ENCODE measurements at regions not wholly inside any gene's neighbourhood (a gene's known extent, or its start where the extent isn't known, plus 50 kb on each side); places are given as distances from the start of the nearest gene placed in this dataset.

- POLR2A ChIA-PET, result no interaction called here
- RAD21 ChIA-PET (ENCODE audit: low non-redundant PET in 1 of 2, low total read pairs in 2 of 2, uncharacterized antibody in 2 of 2, unreplicated experiment in 2 of 2), result no interaction called here
Measured at GRCh38 chr1:30148676-30149075, 574.7 kb downstream of the MATN1 start.

More at GRCh38 chr1:30148676-30149075, 574.7 kb downstream of the MATN1 start:
- H3K9ac ChIP-seq (ENCODE audit: low read length), result no peak overlapping the region
- BruUV-seq (replicated peaks), result no TSS peak
- no peaks in the 10 kb centered on the region for H3K79me2 ChIP-seq (ENCODE audit: insufficient read depth, low read length)
- intact Hi-C loops (cut with micrococcal nuclease), result no loop called here
- H3K36me3 ChIP-seq (ENCODE audit: control insufficient read depth in 1 of 2, insufficient read depth in 2 of 2, low read length in 2 of 2), result no peaks in the 10 kb centered on the region
- H3K4me2 ChIP-seq (ENCODE audit: low read length), result no peak overlapping the region
- H4K20me1 ChIP-seq (ENCODE audit: insufficient read depth), result no peaks in the 10 kb centered on the region
- CTCF ChIA-PET, result no interaction called here
- no peak for ATAC-seq
- no peaks in the 10 kb centered on the region for H3K4me1 ChIP-seq (ENCODE audit: control insufficient read depth in 1 of 2, insufficient read depth in 2 of 2, low read length in 2 of 2)
- H2AFZ ChIP-seq (ENCODE audit: low read depth, low read length, poor library complexity, severe bottlenecking), result no peak overlapping the region
- no peaks in the 10 kb centered on the region for H3K9me3 ChIP-seq (ENCODE audit: control insufficient read depth in 1 of 2, insufficient read depth in 1 of 2, low read depth in 1 of 2, low read length in 2 of 2)
- DNase-seq (ENCODE audit: low read depth, low spot score), result no peak
- H3K9me2 ChIP-seq (ENCODE audit: insufficient read depth), result no peaks in the 10 kb centered on the region
- H3K4me3 ChIP-seq (replicated peaks in 1 of 2; ENCODE audit: low read depth in 1 of 2, low read length in 2 of 2), result no peak overlapping the region
- peaks cover 28% of the 10 kb centered on the region for H3K27me3 ChIP-seq (ENCODE audit: insufficient read depth, low read length)
- no peak overlapping the region for H3K27ac ChIP-seq (ENCODE audit: low read depth, low read length)
- TF ChIP-seq ZFX (IDR thresholded peaks at IDR 0.05) (no peak), SRF (IDR thresholded peaks at IDR 0.05; ENCODE audit: low read depth) (no peak), MAX (IDR thresholded peaks at IDR 0.05) (no peak), FOSL1 (IDR thresholded peaks at IDR 0.05; ENCODE audit: low read depth) (no peak), POLR2A (IDR thresholded peaks at IDR 0.05; ENCODE audit: borderline replicate concordance, extremely low read depth, insufficient read depth, insufficient read length) (no peak), SIN3A (IDR thresholded peaks at IDR 0.05; ENCODE audit: low read depth) (no peak), EZH2 (IDR thresholded peaks at IDR 0.05) (no peak), JUND (IDR thresholded peaks at IDR 0.05) (no peak), EZH2phosphoT487 (IDR thresholded peaks at IDR 0.05; ENCODE audit: borderline replicate concordance) (no peak), SP1 (IDR thresholded peaks at IDR 0.05; ENCODE audit: low read depth) (no peak), YY1 (IDR thresholded peaks at IDR 0.05; ENCODE audit: extremely low read depth, insufficient replicate concordance, low read depth, low read length) (no peak), POLR2AphosphoS5 (IDR thresholded peaks at IDR 0.05; ENCODE audit: low read depth, low read length) (no peak), ZBTB33 (IDR thresholded peaks at IDR 0.05; ENCODE audit: extremely low read depth, insufficient replicate concordance, low read length) (no peak), EGR1 (IDR thresholded peaks at IDR 0.05; ENCODE audit: low read depth) (no peak), ELF1 (IDR thresholded peaks at IDR 0.05; ENCODE audit: borderline replicate concordance, low read depth) (no peak), RAD21 (IDR thresholded peaks at IDR 0.05; ENCODE audit: low read depth) (no peak), ATF3 (IDR thresholded peaks at IDR 0.05) (no peak), CEBPB (IDR thresholded peaks at IDR 0.05; ENCODE audit: low read depth) (no peak), CBX3 (IDR thresholded peaks at IDR 0.05; ENCODE audit: low read depth) (no peak), TCF7L2 (IDR thresholded peaks at IDR 0.05; ENCODE audit: borderline replicate concordance, extremely low read depth, insufficient read depth, insufficient read length) (no peak)

All from HCT116 (cell line).